ENCODE measurements at regions not wholly inside any gene's neighbourhood (a gene's known extent, or its start where the extent isn't known, plus 50 kb on each side); places are given as distances from the start of the nearest gene placed in this dataset.

GRCh38 chr14:95444132-95445129 is 72.0 kb downstream of the SYNE3 start:
- in situ Hi-C loops (cut with HindIII; ENCODE audit: low sequenced_read_pairs): no loop called here

GRCh38 chr14:95442633-95443021 is 73.8 kb downstream of the SYNE3 start:
- in situ Hi-C loops (cut with HindIII; ENCODE audit: low sequenced_read_pairs): no loop called here

GRCh38 chr14:95442016-95442632 is 74.3 kb downstream of the SYNE3 start:
- in situ Hi-C loops (cut with HindIII; ENCODE audit: low sequenced_read_pairs): no loop called here

- in situ Hi-C loops (cut with HindIII; ENCODE audit: low sequenced_read_pairs): no loop called here
Measured at GRCh38 chr14:95440951-95441350, 75.5 kb downstream of the SYNE3 start.

GRCh38 chr14:95440496-95440895 is 76.0 kb downstream of the SYNE3 start:
- in situ Hi-C loops (cut with HindIII; ENCODE audit: low sequenced_read_pairs): no loop called here

GRCh38 chr14:95439881-95440280 is 76.6 kb downstream of the SYNE3 start:
- in situ Hi-C loops (cut with HindIII; ENCODE audit: low sequenced_read_pairs): no loop called here

GRCh38 chr14:95437715-95438114 is 78.7 kb downstream of the SYNE3 start:
- in situ Hi-C loops (cut with HindIII; ENCODE audit: low sequenced_read_pairs): no loop called here

- in situ Hi-C loops (cut with HindIII; ENCODE audit: low sequenced_read_pairs): no loop called here
Measured at GRCh38 chr14:95436354-95436753, 80.1 kb downstream of the SYNE3 start.

GRCh38 chr14:95434121-95434520 is 82.3 kb downstream of the SYNE3 start:
- in situ Hi-C loops (cut with HindIII; ENCODE audit: low sequenced_read_pairs): no loop called here

GRCh38 chr14:95433094-95433478 is 83.4 kb downstream of the SYNE3 start:
- in situ Hi-C loops (cut with HindIII; ENCODE audit: low sequenced_read_pairs): no loop called here

GRCh38 chr14:95432144-95433093 is 84.0 kb downstream of the SYNE3 start:
- in situ Hi-C loops (cut with HindIII; ENCODE audit: low sequenced_read_pairs): no loop called here

- in situ Hi-C loops (cut with HindIII; ENCODE audit: low sequenced_read_pairs): no loop called here
Measured at GRCh38 chr14:95431199-95432143, 85.0 kb downstream of the SYNE3 start.

- in situ Hi-C loops (cut with HindIII; ENCODE audit: low sequenced_read_pairs): no loop called here
Measured at GRCh38 chr14:95428557-95428956, 87.9 kb downstream of the SYNE3 start.

GRCh38 chr14:95426116-95426475 is 90.4 kb downstream of the SYNE3 start:
- in situ Hi-C loops (cut with HindIII; ENCODE audit: low sequenced_read_pairs): no loop called here

GRCh38 chr14:95425369-95426115 is 90.9 kb downstream of the SYNE3 start:
- in situ Hi-C loops (cut with HindIII; ENCODE audit: low sequenced_read_pairs): no loop called here

GRCh38 chr14:95424529-95424928 is 91.9 kb downstream of the SYNE3 start:
- in situ Hi-C loops (cut with HindIII; ENCODE audit: low sequenced_read_pairs): no loop called here

- in situ Hi-C loops (cut with HindIII; ENCODE audit: low sequenced_read_pairs): no loop called here
Measured at GRCh38 chr14:95421741-95422140, 94.7 kb downstream of the SYNE3 start.

- in situ Hi-C loops (cut with HindIII; ENCODE audit: low sequenced_read_pairs): no loop called here
Measured at GRCh38 chr14:95420060-95420459, 96.4 kb downstream of the SYNE3 start.

- in situ Hi-C loops (cut with HindIII; ENCODE audit: low sequenced_read_pairs): no loop called here
Measured at GRCh38 chr14:95419569-95419968, 96.9 kb downstream of the SYNE3 start.

All from DLD1 (cell line).